Erythroblast (primary cell): ENCODE measurements at regions not wholly inside any gene's neighbourhood (a gene's known extent, or its start where the extent isn't known, plus 50 kb on each side); places are given as distances from the start of the nearest gene placed in this dataset.

Experiments used
- GATA1 ChIP-seq: IDR thresholded peaks from 2 replicates; pipeline ENCODE4 v1.6.1; 2011; ENCODE audit warnings: low read depth, mild to moderate bottlenecking, control low read depth, low read length, moderate library complexity
- POLR2A ChIP-seq: IDR thresholded peaks from 2 replicates; pipeline ENCODE4 v1.6.1; 2011; ENCODE audit warnings: mild to moderate bottlenecking, low read length

GRCh38 chr5:61621202-61621650 lies 289.2 kb downstream of the ZSWIM6 start:
- TF ChIP-seq POLR2A (no peak), GATA1 (no peak)
